ENCODE measurements at regions not wholly inside any gene's neighbourhood (a gene's known extent, or its start where the extent isn't known, plus 50 kb on each side); places are given as distances from the start of the nearest gene placed in this dataset.
A peak's percentile ranks its signal among the peaks of the same experiment; 100 is the strongest.
"Not testable (repeated sequence)": the region's sequence is repeated elsewhere in the genome, so short reads cannot be mapped to it uniquely, and the experiment has no call there.

DNA sequence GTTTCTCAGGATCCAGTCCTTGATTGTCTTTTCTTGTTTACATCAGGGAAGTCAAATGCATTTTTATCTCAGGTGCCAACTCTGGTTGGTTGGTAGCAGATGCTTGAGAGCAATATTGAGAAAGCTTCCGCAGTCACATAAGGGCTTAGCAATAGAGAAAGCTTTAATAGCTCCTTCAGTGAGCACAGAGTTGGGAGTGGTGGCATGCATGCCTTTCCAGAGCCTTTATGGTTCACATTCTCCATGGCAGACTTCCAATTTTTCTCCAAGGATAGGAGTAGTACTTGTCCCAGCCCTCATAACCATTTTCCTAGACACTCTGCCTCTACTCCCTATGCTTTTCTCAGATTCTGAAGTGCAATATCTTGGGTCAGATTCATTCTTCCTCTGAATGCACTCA is 280.4 kb downstream of the AEBP2 start:
- DNase-seq = no peak

DNA sequence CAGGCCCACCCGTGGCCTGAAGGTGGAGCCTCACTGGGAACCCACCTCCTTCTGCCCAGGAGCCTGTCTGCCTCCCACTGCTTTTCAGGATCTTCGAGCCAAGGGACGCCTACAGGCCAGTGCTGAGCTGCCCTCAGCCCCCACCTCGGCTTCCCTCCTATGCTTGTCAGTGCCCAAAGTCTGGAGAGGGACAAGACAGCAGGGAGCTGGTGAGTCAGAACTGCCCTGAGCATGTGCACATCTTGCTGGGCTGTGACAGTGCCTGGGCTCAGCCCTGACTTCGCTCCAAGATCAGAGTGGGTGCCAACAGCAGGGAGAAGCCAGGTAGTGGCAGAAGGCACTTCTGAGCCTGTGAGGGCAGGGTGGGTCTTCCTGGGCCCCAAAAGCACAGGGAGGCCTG is 286.8 kb downstream of the AEBP2 start:
- no peak for DNase-seq

DNA sequence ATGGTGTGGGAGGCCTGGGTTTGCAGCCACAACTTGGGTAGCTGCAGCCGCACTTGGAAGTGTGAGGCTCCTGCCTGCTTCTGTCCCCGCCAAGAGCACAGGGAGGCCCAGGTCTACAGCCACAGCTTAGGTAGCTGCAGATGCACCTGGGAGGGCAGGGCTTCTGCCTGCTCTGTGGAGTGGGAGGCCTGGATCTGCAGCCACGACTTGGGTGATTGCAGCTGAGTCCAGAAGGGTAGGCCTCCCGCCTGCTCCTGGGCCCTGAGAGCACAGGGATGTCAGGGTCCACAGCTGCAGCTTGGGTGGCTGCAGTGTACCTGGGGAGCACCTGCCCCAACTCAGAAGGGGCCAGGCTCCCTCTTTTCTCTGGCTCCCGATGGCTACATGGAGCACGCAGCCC is 287.3 kb downstream of the AEBP2 start:
- no peak for DNase-seq

DNA sequence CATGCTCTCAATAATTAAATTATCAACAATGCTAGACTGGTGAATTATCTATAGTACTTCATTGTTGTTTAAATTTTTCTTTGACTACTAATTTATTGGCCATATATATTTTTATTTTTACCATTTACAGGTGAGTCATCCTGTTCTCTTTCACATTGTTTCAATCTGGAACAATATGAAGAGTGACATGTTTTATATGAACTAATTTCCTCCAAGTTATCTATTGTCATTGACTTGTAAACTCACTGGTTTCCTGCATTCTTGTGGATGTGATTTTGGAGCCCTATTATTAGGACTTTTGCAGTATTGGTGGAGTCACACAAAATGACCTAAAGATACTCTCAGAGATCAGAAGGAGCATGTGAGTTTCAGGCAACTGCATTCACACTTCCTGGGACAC is 297.7 kb downstream of the AEBP2 start:
- no peak for DNase-seq

DNA sequence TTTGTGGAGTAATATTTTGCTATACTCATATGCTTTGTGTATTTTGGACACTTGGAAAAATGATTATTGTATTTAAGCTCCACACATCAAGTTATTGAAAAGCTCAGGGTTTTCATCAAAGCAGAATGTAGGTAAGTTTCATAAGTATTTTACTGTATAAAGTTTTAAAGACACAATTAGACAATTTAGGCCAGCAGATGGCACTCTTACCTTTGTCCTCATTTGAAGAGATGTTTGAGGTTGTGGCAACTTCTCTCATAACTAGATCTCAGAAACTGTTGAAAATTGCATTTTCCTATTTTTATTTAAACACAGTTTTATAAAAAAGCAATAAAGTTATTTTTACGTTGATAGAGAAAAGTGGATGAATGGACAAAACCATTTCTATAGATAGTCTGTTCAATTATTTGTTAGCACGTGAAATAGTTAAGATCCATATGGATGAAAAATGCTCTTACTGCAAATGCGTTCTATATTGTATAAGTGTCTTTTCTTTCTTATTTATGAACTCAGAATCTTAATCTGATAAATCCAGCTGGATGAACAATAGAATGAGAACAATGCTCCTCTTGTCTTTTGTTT is 300.0 kb downstream of the AEBP2 start:
- peak; percentile 69 for DNase-seq

DNA sequence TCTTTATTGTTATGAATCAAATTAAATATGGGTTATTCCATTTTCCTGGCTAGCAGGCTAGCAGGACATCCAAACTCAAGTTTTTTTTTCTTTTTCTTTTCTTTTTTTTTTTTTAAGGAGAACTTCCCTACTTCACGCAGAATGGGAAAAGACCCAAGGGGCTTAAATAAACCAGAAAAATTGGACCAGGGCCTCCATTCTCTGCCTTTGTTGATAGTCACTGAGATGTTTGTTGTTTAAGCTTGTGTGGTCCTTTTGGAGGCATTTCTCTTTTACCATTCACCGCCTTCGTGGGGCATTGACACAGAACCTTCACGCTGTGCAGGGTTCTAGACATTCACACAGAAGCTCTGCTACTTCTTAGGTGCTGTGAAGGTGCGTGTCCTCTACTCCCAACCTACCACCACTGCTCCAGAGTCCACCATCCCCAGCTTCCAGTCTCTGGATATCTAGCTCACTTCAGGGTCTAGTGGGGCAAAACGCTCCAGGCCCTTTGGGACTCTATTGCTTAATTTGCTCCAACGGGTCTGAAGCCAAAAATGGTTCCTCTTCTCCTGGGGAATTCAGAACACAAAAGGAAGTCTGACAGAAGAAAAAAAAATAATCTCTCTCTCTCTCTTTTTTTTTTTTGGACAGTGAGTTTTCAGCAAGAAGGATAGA is 301.3 kb downstream of the AEBP2 start:
- no peak for DNase-seq

DNA sequence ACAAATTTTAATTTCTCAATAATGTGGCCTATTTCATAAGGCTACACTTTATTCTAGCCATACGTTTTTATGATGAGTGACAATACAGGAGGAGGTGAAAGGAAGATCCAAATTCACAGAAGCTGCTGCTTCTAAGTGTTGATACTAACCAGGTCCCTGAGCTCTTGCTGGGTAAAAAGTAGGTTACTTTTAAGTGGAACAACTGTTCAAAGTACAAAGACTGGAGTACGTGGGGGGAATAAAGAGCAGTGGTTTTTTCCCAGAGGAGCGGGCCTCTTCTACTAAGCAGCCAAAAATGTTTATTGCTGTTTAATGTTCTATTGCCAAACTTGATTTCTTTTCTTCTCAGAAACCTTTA is 301.8 kb downstream of the AEBP2 start:
- no peak for DNase-seq

DNA sequence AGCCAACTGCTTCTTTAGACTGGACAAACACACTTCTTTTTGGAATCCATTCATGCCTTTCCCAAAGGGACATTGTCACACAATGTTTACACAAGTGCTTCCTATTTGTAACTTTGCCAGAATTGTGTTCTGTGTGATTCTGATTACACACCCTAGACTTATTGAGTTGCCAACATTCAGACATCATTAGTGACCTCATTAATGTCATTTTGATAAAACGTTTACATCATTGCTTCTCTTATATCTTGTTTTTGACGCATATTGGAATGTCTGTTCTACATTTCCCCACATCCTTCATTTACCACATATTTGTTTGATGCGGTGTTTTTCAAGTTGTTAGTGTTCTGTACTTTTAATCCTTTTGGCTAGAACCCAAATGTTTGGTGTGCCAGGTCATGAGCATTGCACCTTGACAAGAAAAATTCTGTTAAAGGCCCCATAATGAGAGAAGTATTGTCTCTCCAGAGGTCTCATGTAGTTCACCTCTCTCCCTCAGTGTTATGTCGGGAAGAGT is 305.5 kb downstream of the AEBP2 start:
- peak; percentile 19 for DNase-seq

DNA sequence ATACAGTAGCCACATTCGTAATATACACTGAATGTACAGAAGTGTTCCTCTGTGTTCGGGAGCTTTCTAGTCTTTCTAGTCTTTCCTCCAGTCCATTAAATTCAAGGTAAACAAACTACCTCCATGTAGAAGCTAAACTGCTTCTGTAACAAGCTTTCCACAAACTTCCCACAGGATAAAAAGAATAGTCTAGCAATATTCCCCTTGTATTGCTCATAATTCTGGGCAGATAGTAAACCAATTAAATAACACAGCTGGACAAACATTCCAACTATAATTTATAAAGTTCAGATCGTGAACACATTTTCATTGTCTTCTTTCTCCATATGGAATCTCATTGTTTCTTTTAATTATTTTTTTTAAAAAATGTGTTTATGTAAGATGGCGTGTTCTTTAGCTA is 307.2 kb downstream of the AEBP2 start:
- DNase-seq = no peak

DNA sequence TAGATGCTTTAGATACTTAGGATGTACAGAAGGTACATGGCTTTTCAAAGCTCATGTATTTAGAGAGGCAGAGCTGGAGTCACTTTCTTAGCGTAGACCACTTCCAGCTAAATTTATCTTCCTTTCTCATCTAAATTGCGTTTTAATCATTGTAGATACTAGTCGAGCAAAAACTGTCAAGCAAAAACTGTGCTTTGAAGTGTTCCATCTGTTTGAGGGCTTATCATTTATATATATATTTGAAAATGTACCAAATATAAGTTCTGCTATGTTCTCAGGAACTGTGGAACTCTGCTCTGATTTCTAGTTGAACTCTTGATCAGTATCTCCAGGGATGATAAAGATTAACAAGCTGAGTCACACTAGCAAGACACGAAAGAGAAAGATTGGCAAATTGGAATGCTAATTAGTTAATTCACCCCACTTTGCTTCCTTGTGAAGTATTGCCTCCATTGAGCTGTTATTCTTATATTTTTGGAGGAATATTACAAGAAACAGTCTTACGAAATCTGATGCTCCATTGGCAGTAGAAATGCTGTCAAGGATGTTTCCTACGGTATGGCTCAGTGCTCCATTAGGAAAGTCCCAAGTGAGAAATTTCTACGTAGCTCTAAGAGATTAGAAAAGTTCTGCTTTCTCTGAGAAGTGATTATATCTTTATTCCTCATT is 310.7 kb downstream of the AEBP2 start:
- no peak for DNase-seq

DNA sequence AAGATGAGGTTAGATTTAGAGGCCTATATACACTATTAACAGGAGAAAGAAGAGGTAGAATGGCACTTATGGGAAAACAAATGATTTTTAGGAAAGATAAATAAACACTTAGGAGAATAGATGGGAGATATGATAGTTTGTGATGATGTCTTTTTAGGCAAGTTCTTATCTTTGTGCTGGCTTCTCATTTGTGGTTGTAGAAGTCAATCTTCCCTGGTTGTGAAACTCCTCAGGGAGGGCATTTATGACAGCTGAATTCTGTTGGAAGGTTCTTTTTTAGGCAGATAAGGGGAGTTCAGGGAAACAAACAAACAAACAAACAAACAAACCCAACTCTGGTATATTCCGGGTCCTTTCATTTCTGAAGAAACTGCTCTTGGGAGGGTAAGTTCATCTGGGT is 311.8 kb downstream of the AEBP2 start:
- DNase-seq = no peak

DNA sequence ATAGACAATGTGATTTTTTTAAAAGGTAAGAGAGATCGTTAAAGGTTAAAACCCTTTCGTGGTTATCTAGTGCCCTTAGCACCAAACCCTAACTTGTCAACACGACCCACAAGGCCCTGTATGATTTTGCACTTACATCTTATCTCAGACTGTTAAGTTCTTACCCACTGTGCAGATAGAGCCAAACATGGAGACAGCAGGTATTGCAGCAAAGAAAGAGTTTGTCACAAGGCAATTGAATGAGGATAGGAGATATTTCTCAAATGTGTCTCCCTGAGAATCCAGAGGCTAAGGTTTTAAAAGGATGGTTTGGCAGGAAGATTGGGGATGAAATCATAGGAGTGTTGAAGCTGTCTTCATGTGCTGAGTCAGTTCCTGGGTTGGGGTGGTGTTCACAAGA is 313.4 kb downstream of the AEBP2 start:
- DNase-seq = no peak

DNA sequence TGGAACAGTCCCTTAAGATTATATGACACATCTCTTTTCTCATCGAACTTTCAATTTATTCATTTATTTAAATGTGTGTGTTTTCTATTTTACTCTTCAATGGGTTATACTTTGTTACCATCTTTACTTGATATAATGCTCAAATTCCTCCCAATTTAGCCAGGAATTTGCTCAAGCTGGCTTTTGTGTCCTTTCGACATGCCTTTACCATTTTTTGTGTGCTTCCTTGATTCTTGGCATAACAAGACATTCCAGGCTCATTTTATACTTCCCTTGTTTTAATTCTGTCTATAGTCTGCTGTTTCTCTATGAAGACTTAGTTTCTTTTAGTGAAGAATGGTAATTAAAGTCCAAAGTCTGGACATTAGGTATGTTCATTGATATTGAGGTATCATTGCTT is 315.8 kb downstream of the AEBP2 start:
- DNase-seq = no peak

DNA sequence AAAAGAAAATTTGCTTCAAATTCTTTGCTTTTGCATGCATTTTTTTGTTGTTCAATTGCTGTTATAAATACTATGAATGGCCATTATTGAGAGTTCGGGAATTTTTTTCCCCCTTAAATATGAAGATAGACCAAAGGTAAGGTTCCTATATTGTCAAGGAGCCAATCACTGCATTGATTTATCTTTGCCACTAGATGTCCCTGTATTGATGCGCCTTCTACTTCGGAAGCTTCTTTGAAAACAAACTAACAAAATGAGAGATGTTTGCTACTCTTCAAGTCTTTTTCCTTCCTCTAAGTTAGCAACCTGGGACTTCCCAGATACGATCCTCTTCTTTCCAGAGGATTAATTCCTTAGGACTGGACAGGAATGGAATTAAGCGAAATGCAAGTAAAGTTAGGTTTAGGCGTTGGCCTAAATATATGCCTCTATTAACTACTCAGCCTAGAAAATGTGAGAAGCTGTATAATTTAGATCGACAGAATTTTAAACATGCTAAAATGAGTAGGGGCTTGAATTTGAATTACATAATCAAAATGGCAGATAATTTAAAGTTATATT is 318.1 kb downstream of the AEBP2 start:
- peak; percentile 23 for DNase-seq

DNA sequence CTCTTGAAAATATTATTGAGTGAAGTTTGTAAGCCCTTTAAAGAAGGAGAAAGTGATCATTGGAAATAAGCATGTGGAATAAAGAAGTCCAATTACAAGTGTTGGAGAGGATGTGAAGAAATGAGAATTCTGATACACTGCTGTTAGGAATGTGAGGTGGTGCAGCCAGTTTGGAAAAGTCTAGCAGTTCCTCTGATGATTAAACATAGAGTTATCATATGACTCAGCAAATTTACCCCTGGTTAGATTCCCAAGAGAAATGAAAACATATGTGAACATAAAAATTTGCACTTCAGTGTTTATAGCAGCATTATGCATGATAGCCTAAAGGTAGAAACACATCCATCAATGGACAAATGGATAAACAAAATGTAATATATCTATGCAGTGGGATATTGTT is 319.9 kb downstream of the AEBP2 start:
- DNase-seq = no peak

DNA sequence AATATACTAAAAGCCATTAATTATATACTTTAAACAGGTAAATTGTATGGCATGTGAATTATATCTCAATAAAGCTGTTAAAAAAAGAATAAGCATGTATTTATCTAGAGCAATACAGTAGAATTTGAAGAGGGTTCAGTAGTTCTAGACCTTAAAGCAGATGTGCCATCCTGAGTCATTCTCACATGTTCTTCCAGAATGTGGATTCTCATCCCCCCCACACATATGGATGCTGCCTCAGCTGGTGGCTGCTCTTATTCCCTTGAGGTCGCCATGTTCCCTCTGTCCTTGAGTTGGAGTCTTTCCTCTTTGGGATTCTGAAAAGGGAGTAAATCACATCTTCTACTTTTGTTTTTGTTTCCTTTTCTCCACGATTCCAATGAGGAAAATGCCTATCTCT is 321.3 kb downstream of the AEBP2 start:
- DNase-seq = no peak

DNA sequence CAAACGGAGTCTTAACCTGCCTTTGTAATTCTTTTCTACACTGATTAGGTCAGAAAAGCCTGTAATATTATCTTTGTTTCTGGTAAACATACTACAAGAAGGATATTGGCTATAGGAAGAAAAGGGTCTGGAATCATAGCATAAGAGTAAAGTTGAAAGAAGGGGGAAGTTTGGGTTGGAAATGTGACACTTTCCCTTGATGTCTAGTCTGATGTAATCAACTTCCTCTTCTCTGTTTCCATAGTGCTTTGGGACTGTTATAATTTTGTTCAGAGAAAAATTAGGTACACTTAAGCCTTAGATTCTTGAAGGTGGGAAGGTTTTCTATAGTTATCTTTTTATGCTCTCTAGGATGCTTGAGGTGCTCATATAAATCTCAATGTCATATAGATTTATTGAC is 322.2 kb downstream of the AEBP2 start:
- DNase-seq = no peak

DNA sequence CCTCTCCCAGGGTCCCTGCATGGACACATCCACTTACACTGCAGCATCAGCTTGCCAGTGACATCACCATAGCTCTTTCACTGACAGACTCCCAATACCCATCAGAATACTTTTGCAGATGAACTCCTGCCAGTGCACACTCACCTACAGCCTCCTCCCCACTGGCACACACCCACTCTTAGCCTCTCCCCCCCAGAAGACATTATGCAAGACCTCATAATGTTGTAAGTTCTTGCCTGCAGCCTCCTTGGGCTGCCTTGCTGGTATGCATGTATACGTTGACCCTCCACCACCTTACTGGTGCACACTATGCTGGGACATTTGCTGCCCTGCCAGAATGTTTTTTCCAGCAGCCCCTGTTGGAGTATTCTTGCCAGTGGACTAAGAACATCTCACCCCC is 324.2 kb downstream of the AEBP2 start:
- no peak for DNase-seq

DNA sequence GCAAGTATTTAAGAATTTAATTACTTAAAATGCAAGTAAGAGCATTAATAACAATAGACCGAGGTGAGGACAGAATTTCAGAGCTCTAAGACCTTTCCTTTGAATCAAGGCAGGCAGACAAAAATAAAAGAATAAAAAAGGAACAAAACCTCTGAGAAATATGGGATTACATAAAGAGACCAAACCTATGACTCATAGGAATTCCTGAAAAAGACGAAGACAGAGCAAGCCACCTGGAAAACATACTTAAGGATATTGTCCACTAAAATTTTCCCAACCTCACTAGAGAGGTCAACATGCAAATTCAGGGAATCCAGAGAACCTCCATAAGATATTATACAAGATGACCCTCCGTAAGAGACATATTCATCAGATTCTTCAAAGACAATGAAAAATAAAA is 325.1 kb downstream of the AEBP2 start:
- DNase-seq = no peak

DNA sequence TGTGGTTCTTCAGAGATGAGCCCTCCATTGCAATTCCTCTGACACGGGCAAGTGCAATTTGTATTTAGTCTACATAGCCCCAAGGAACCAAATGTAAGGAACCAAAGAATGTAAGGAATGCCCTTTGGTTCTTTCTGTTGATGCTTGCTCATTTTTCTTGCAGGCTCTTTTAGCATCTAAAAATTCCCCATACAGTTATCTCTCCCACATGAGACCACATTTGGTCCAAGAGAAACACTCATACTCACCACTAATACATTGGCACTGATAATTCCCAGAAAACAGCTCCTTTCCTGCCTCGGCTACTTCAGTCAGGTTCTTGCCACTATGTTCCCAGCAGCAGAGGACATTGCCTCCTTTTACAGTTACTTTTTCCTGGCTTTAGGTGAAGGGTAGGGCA is 332.6 kb downstream of the AEBP2 start:
- DNase-seq = no peak

DNA sequence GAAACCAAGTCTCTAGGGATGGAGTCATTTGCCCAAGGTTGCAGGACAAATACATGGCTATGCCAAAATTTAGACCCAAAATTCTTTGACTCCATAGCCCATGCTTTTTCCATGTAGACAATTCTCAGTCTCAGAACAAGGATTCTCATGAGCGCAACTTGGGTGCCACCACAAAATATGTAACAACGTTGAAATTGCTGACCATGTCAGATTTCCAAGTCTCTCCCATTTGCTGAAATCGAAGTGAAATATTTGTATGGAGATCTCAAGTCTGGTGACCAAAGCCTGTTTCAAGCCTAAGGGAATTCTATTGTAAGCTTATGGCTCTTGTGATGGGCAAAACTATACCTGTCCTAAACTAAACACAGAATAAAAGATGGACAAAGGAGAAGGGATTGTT is 333.5 kb downstream of the AEBP2 start:
- no peak for DNase-seq

DNA sequence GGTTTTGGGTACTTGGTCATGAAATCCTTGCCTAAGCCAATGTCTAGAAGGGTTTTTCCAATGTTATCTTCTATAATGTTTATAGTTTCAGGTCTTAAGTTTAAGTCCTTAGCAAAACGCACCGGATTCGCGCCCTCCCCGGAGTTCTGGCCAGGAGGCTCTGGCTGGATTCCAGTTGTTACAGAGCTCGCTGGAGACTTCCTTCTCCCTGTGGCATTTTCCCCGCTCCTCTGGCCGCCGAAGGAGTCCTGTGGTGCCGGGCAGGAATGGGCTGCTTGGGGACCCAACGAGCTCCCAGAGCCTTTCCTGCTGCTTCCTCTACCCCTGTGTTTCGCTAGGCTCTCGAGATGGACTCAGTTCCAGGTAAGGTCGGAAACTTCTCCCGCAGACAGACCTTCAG is 335.9 kb downstream of the AEBP2 start:
- DNase-seq = no peak

DNA sequence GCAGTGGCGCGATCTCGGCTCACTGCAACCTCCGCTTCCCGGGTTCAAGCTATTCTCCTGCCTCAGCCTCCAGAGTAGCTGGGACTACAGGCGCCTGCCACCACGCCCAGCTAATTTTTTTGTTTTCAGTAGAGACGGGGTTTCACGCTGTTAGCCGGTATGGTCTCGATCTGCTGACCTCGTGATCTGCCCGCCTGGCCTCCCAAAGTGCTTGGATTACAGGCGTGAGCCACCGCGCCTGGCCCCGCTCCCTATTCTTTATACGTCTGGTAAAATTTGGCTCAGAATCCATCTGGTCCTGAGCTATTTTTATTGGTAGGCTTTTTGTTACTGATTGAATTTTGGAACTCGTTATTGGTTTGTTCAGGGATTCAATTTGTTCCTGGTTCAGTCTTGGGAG is 336.7 kb downstream of the AEBP2 start:
- not testable (repeated sequence) for DNase-seq

DNA sequence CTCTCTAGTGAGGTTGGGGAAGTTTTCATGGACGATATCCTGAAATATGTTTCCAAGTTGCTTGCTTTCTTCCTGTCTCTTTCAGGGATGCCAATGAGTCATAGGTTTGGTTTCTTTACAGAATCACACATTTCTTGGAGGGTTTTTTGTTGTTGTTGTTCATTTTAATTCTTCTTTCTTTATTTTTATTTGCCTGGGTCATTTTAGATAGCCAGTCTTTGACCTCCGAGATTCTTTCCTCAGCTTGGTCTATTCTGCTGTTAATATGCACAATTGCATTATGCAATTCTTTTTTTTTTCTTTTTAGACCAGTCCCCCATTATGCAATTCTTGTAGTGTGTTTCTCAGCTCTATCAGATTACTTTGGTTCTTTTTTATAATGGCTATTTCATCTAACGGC is 338.9 kb downstream of the AEBP2 start:
- DNase-seq = no peak

Data from hindlimb muscle (tissue), 1 donor.